GM12872 (cell line): ENCODE measurements at regions not wholly inside any gene's neighbourhood (a gene's known extent, or its start where the extent isn't known, plus 50 kb on each side); places are given as distances from the start of the nearest gene placed in this dataset.

Source experiments
- TF ChIP-seq, protein P1 (sequence below): IDR thresholded peaks from 3 replicates; pipeline ENCODE4 v1.5.1; 2011; ENCODE audit warnings: low read depth, mild to moderate bottlenecking, low read length, moderate library complexity; ENCODE audit not compliant: insufficient read depth

- TF ChIP-seq, protein P1, sequence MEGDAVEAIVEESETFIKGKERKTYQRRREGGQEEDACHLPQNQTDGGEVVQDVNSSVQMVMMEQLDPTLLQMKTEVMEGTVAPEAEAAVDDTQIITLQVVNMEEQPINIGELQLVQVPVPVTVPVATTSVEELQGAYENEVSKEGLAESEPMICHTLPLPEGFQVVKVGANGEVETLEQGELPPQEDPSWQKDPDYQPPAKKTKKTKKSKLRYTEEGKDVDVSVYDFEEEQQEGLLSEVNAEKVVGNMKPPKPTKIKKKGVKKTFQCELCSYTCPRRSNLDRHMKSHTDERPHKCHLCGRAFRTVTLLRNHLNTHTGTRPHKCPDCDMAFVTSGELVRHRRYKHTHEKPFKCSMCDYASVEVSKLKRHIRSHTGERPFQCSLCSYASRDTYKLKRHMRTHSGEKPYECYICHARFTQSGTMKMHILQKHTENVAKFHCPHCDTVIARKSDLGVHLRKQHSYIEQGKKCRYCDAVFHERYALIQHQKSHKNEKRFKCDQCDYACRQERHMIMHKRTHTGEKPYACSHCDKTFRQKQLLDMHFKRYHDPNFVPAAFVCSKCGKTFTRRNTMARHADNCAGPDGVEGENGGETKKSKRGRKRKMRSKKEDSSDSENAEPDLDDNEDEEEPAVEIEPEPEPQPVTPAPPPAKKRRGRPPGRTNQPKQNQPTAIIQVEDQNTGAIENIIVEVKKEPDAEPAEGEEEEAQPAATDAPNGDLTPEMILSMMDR: no peak
Observed at GRCh38 chr18:61736133-61736532, 156.7 kb downstream of the RNF152 start.

GRCh38 chr18:61735564-61736102 is 157.2 kb downstream of the RNF152 start:
- TF ChIP-seq, protein P1: no peak

DNA sequence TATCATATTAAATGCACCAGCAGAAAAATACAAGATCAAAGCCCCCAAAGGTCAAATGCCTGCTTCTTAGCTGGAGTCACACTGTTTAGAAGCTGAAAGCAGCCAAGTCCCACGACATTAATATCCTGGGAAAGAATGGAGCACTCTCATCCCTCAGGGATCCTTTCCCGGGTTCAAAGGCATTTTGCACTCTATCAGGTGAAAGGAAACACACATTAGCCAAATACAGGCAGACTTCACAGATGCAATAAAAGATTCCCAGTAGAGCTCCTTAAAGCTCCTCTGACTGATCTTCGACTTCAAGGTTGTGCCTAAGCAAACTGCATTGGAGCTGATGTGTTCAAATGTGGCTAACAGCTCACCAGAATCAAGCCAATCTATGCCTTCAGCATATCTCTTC is 158.4 kb downstream of the RNF152 start:
- TF ChIP-seq, protein P1: no peak

DNA sequence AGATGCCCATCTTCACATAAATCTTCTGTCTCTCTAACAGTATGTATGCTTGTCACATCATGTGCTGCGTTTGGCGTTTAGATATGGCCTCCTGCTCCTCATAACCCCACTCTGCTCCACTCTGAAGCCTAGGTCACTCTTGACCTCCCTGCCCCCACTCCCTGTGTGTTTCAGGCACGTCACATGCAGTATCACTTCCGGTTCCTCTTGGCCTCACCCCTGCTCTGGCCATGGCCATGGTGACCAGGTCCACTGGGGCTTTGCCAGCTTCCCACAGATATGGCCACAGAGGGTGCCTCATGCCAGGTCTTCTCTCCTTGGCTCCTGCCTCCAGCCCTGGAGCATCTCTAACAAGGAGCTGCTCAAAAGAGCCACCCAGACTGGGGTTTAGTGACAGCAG is 160.0 kb downstream of the RNF152 start:
- TF ChIP-seq, protein P1: no peak

DNA sequence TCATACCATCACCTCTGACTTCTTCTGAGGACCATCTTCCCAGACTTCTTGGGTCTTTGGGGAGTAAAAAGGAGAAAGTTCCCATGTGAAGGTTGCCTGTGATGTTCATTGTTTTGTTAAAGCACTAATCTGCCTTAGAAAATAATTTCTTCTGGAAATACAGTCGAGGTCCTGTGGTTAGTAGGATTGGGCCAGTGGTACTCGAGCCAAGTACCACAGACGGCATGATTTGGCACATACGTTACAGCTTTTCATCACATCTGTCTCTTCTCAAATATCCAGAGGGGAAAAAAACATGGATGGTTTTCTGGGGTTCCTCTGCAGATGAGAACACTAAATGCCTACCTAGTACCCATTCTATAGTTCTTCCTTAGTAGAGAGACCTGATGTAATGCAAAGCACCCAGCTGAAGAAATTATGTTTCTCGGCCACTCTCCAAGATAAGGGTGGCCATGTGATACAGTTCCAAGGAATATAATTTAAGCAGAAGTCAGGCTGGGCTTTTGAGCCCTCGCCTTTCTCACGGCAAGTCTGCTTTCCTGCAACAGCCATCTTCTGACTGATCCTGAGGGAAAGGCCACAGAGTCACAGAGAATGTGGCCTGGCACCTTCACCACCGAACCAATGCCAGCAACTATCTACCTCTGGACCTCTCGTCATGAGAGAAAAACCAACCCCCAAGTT is 161.0 kb downstream of the RNF152 start:
- TF ChIP-seq, protein P1: no peak

- TF ChIP-seq, protein P1: no peak
Observed at GRCh38 chr18:61731178-61731577, 161.6 kb downstream of the RNF152 start.

DNA sequence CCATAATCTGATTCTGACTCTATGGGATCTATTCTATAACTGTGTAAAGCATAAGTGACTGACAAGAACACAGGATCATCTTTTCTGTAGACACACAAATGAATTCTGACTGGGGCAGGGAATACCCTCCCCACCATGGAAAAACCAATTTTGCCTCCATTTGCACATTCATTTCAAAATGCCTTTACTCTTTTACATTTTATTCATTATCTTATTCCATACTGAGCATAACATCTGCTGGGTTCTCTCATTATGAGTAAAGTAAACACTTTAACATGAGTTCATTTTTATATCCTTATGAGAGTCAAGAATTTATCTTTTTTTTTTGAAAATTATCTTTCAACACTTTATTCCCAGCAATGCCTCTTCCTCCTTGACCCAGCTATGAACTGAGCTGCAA is 163.5 kb downstream of the RNF152 start:
- TF ChIP-seq, protein P1: no peak
